ENCODE measurements at regions not wholly inside any gene's neighbourhood (a gene's known extent, or its start where the extent isn't known, plus 50 kb on each side); places are given as distances from the start of the nearest gene placed in this dataset.

GRCh38 chr3:106104078-106104477, 235.3 kb upstream of the CBLB start:
- TF ChIP-seq ZNF274 (IDR thresholded peaks at IDR 0.05; ENCODE audit: low read depth, low read length) (no peak), YY1 (IDR thresholded peaks at IDR 0.05; ENCODE audit: insufficient read depth, insufficient read length) (no peak), SUZ12 (IDR thresholded peaks at IDR 0.05; ENCODE audit: extremely low read depth, insufficient read depth, insufficient read length) (no peak)
